ENCODE measurements at regions not wholly inside any gene's neighbourhood (a gene's known extent, or its start where the extent isn't known, plus 50 kb on each side); places are given as distances from the start of the nearest gene placed in this dataset.

- TF ChIP-seq, protein P1, sequence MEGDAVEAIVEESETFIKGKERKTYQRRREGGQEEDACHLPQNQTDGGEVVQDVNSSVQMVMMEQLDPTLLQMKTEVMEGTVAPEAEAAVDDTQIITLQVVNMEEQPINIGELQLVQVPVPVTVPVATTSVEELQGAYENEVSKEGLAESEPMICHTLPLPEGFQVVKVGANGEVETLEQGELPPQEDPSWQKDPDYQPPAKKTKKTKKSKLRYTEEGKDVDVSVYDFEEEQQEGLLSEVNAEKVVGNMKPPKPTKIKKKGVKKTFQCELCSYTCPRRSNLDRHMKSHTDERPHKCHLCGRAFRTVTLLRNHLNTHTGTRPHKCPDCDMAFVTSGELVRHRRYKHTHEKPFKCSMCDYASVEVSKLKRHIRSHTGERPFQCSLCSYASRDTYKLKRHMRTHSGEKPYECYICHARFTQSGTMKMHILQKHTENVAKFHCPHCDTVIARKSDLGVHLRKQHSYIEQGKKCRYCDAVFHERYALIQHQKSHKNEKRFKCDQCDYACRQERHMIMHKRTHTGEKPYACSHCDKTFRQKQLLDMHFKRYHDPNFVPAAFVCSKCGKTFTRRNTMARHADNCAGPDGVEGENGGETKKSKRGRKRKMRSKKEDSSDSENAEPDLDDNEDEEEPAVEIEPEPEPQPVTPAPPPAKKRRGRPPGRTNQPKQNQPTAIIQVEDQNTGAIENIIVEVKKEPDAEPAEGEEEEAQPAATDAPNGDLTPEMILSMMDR (IDR thresholded peaks at IDR 0.05): no peak
- no peak for TF ChIP-seq POLR2A (IDR thresholded peaks at IDR 0.05)
Observed at GRCh38 chr18:10143596-10143995, 229.8 kb downstream of the VAPA start.
